Mesendoderm (in vitro differentiated cells): ENCODE measurements at regions not wholly inside any gene's neighbourhood (a gene's known extent, or its start where the extent isn't known, plus 50 kb on each side); places are given as distances from the start of the nearest gene placed in this dataset.

ENCODE experiments used
- DNase-seq: peaks from one replicate; pipeline ENCODE4 v3.0.0; 2013
- H2AK5ac ChIP-seq: 2 replicates; pipeline ENCODE4 v1.6.1; 2013; ENCODE audit warnings: low read length, inconsistent platforms
- H2BK120ac ChIP-seq: 2 replicates; pipeline ENCODE4 v1.6.1; 2013; ENCODE audit warnings: low read depth, mild to moderate bottlenecking, low read length, moderate library complexity, mixed read lengths
- H2BK15ac ChIP-seq: replicated peaks from 2 replicates; pipeline ENCODE4 v1.6.1; 2013; ENCODE audit warnings: low read depth, mild to moderate bottlenecking, moderate library complexity
- H2BK5ac ChIP-seq: 2 replicates; pipeline ENCODE4 v1.6.1; 2013; ENCODE audit warnings: low read length, inconsistent platforms
- H3K18ac ChIP-seq: 2 replicates; pipeline ENCODE4 v1.6.1; 2013; ENCODE audit warnings: mild to moderate bottlenecking, low read length, mixed read lengths
- H3K23ac ChIP-seq: one replicate; pipeline ENCODE4 v1.6.1; 2013; ENCODE audit warnings: low read length
- H3K27ac ChIP-seq: 2 replicates; pipeline ENCODE4 v1.5.1; 2013; ENCODE audit warnings: low read depth, mild to moderate bottlenecking, inconsistent platforms, low read length, moderate library complexity
- H3K27me3 ChIP-seq: 2 replicates; pipeline ENCODE4 v1.6.1; 2013; ENCODE audit warnings: low read length, control low read depth, mild to moderate bottlenecking, inconsistent platforms; ENCODE audit not compliant: insufficient read depth, poor library complexity
- H3K36me3 ChIP-seq: 2 replicates; pipeline ENCODE4 v1.6.1; 2013; ENCODE audit warnings: low read length, inconsistent platforms; ENCODE audit not compliant: control insufficient read depth, insufficient read depth
- H3K4ac ChIP-seq: one replicate; pipeline ENCODE4 v1.6.1; 2013; ENCODE audit warnings: low read depth, mild to moderate bottlenecking, low read length, moderate library complexity
- H3K4me1 ChIP-seq: 2 replicates; pipeline ENCODE4 v1.6.1; 2013; ENCODE audit warnings: low read depth, low read length, inconsistent platforms; ENCODE audit not compliant: control insufficient read depth
- H3K4me2 ChIP-seq: 2 replicates; pipeline ENCODE4 v1.6.1; 2013; ENCODE audit warnings: low read length
- H3K4me3 ChIP-seq: 2 replicates; pipeline ENCODE4 v1.5.1; 2013; ENCODE audit warnings: mild to moderate bottlenecking, low read length
- H3K56ac ChIP-seq: one replicate; pipeline ENCODE4 v1.6.1; 2013; ENCODE audit warnings: low read length
- H3K79me1 ChIP-seq: 2 replicates; pipeline ENCODE4 v1.6.1; 2013; ENCODE audit warnings: low read length, inconsistent platforms
- H3K79me2 ChIP-seq: 2 replicates; pipeline ENCODE4 v1.6.1; 2013; ENCODE audit warnings: mild to moderate bottlenecking, low read length; ENCODE audit not compliant: control insufficient read depth, insufficient read depth
- H3K9ac ChIP-seq: 2 replicates; pipeline ENCODE4 v1.6.1; 2013; ENCODE audit warnings: low read length, inconsistent platforms
- H4K5ac ChIP-seq: one replicate; pipeline ENCODE4 v1.6.1; 2013; ENCODE audit warnings: low read length
- H4K8ac ChIP-seq: one replicate; pipeline ENCODE4 v1.6.1; 2013; ENCODE audit warnings: low read depth, mild to moderate bottlenecking, control low read depth, low read length, moderate library complexity
- WGBS: extraction: QIAGEN DNeasy Blood & Tissue Kit; methylation state at CpG from one replicate; pipeline ENCODE4 v1.1.7; 2013; ENCODE audit warnings: low lambda C conversion rate, missing lambda C conversion rate; ENCODE audit not compliant: insufficient coverage; ENCODE audit errors: extremely low coverage; 5-methylcytosine and 5-hydroxymethylcytosine counted together

- Histone ChIP-seq H2BK15ac (no peak overlapping the region), H2BK5ac (no peak overlapping the region), H3K4me2 (no peak overlapping the region), H4K5ac (no peak overlapping the region), H3K27ac (no peak overlapping the region), H3K4me1 (no peaks in the 10 kb centered on the region), H2BK120ac (no peak overlapping the region), H2AK5ac (no peak overlapping the region), H3K4me3 (no peak overlapping the region), H3K4ac (no peak overlapping the region), H3K27me3 (no peaks in the 10 kb centered on the region), H3K56ac (no peak overlapping the region), H3K79me2 (no peaks in the 10 kb centered on the region), H3K36me3 (no peaks in the 10 kb centered on the region), H3K79me1 (no peaks in the 10 kb centered on the region), H3K23ac (no peak overlapping the region), H4K8ac (no peak overlapping the region), H3K18ac (no peak overlapping the region), H3K9ac (no peak overlapping the region)
- DNase-seq, result no peak
- no CpG with 5 or more reads among the region's 4 CpGs for WGBS
Measured at GRCh38 chr1:98179151-98179773, 258.4 kb upstream of the DPYD start.

- no peak overlapping the region for H2BK120ac ChIP-seq
- H3K23ac ChIP-seq, result no peak overlapping the region
- no peak overlapping the region for H4K5ac ChIP-seq
- H3K27ac ChIP-seq, result no peak overlapping the region
- H3K4me3 ChIP-seq, result no peak overlapping the region
- H3K79me2 ChIP-seq, result no peaks in the 10 kb centered on the region
- no peak for DNase-seq
- H2BK15ac ChIP-seq, result no peak overlapping the region
- no CpG with 5 or more reads among the region's 2 CpGs for WGBS
- H2AK5ac ChIP-seq, result no peak overlapping the region
- H3K36me3 ChIP-seq, result no peaks in the 10 kb centered on the region
- H3K79me1 ChIP-seq, result no peaks in the 10 kb centered on the region
- no peak overlapping the region for H3K4ac ChIP-seq
- H4K8ac ChIP-seq, result no peak overlapping the region
- no peaks in the 10 kb centered on the region for H3K4me1 ChIP-seq
- no peaks in the 10 kb centered on the region for H3K27me3 ChIP-seq
- H3K4me2 ChIP-seq, result no peak overlapping the region
- H2BK5ac ChIP-seq, result no peak overlapping the region
- no peak overlapping the region for H3K9ac ChIP-seq
- no peak overlapping the region for H3K18ac ChIP-seq
- no peak overlapping the region for H3K56ac ChIP-seq
Measured at GRCh38 chr1:98177751-98178150, 256.9 kb upstream of the DPYD start.

GRCh38 chr1:98176936-98177335 is 256.1 kb upstream of the DPYD start:
- Histone ChIP-seq H3K23ac (no peak overlapping the region), H2BK5ac (no peak overlapping the region), H4K8ac (no peak overlapping the region), H3K9ac (no peak overlapping the region), H3K36me3 (no peaks in the 10 kb centered on the region), H3K27ac (no peak overlapping the region), H3K18ac (no peak overlapping the region), H3K79me2 (no peaks in the 10 kb centered on the region), H2BK15ac (no peak overlapping the region), H3K4me1 (no peaks in the 10 kb centered on the region), H3K4me2 (no peak overlapping the region), H3K4me3 (no peak overlapping the region), H3K27me3 (no peaks in the 10 kb centered on the region), H3K4ac (no peak overlapping the region), H2BK120ac (no peak overlapping the region), H2AK5ac (no peak overlapping the region), H3K79me1 (no peaks in the 10 kb centered on the region), H3K56ac (no peak overlapping the region), H4K5ac (no peak overlapping the region)
- no CpG with 5 or more reads among the region's 3 CpGs for WGBS
- DNase-seq, result no peak

- H3K36me3 ChIP-seq, result no peaks in the 10 kb centered on the region
- H3K4ac ChIP-seq, result no peak overlapping the region
- no peak overlapping the region for H4K5ac ChIP-seq
- no peak overlapping the region for H3K4me3 ChIP-seq
- no peaks in the 10 kb centered on the region for H3K4me1 ChIP-seq
- no peak overlapping the region for H2BK120ac ChIP-seq
- no peak overlapping the region for H4K8ac ChIP-seq
- H3K79me2 ChIP-seq, result no peaks in the 10 kb centered on the region
- no peak overlapping the region for H3K27ac ChIP-seq
- no peaks in the 10 kb centered on the region for H3K79me1 ChIP-seq
- H3K4me2 ChIP-seq, result no peak overlapping the region
- no peak overlapping the region for H3K56ac ChIP-seq
- no peak for DNase-seq
- no peak overlapping the region for H3K9ac ChIP-seq
- H3K23ac ChIP-seq, result no peak overlapping the region
- no peak overlapping the region for H2AK5ac ChIP-seq
- H2BK15ac ChIP-seq, result no peak overlapping the region
- no peak overlapping the region for H3K18ac ChIP-seq
- no peaks in the 10 kb centered on the region for H3K27me3 ChIP-seq
- no peak overlapping the region for H2BK5ac ChIP-seq
Measured at GRCh38 chr1:98176414-98176813, 255.6 kb upstream of the DPYD start.

- no peak overlapping the region for H2BK5ac ChIP-seq
- WGBS, result no CpG with 5 or more reads among the region's 3 CpGs
- H3K18ac ChIP-seq, result no peak overlapping the region
Measured at GRCh38 chr1:98172578-98172977, 251.7 kb upstream of the DPYD start.

GRCh38 chr1:98172022-98172421 is 251.2 kb upstream of the DPYD start:
- H4K5ac ChIP-seq, result no peak overlapping the region
- no CpG with 5 or more reads among the region's 2 CpGs for WGBS
- no peak for DNase-seq

More at GRCh38 chr1:98172578-98172977, 251.7 kb upstream of the DPYD start:
- no peaks in the 10 kb centered on the region for H3K4me1 ChIP-seq
- H3K4me2 ChIP-seq, result no peak overlapping the region
- H3K79me1 ChIP-seq, result no peaks in the 10 kb centered on the region
- no peaks in the 10 kb centered on the region for H3K36me3 ChIP-seq
- no peak overlapping the region for H3K27ac ChIP-seq
- no peak overlapping the region for H2AK5ac ChIP-seq
- no peak overlapping the region for H2BK15ac ChIP-seq
- no peak overlapping the region for H2BK120ac ChIP-seq
- H4K5ac ChIP-seq, result no peak overlapping the region
- H3K4me3 ChIP-seq, result no peak overlapping the region
- no peak overlapping the region for H3K23ac ChIP-seq
- no peak overlapping the region for H3K56ac ChIP-seq
- no peaks in the 10 kb centered on the region for H3K79me2 ChIP-seq
- no peak overlapping the region for H3K4ac ChIP-seq
- H3K9ac ChIP-seq, result no peak overlapping the region
- no peaks in the 10 kb centered on the region for H3K27me3 ChIP-seq
- no peak for DNase-seq
- H4K8ac ChIP-seq, result no peak overlapping the region

More at GRCh38 chr1:98172022-98172421, 251.2 kb upstream of the DPYD start:
- Histone ChIP-seq H3K79me2 (no peaks in the 10 kb centered on the region), H2AK5ac (no peak overlapping the region), H3K56ac (no peak overlapping the region), H2BK5ac (no peak overlapping the region), H3K79me1 (no peaks in the 10 kb centered on the region), H4K8ac (no peak overlapping the region), H2BK120ac (no peak overlapping the region), H3K27me3 (no peaks in the 10 kb centered on the region), H3K9ac (no peak overlapping the region), H3K4ac (no peak overlapping the region), H3K18ac (no peak overlapping the region), H3K4me1 (no peaks in the 10 kb centered on the region), H3K36me3 (no peaks in the 10 kb centered on the region), H3K4me2 (no peak overlapping the region), H3K27ac (no peak overlapping the region), H3K23ac (no peak overlapping the region), H3K4me3 (no peak overlapping the region), H2BK15ac (no peak overlapping the region)
